ENCODE measurements at regions not wholly inside any gene's neighbourhood (a gene's known extent, or its start where the extent isn't known, plus 50 kb on each side); places are given as distances from the start of the nearest gene placed in this dataset.
"Not testable (repeated sequence)": the region's sequence is repeated elsewhere in the genome, so short reads cannot be mapped to it uniquely, and the experiment has no call there.

GRCh38 chr13:79906345-79906744 is 425.4 kb downstream of the NDFIP2 start:
- no peak for DNase-seq

DNA sequence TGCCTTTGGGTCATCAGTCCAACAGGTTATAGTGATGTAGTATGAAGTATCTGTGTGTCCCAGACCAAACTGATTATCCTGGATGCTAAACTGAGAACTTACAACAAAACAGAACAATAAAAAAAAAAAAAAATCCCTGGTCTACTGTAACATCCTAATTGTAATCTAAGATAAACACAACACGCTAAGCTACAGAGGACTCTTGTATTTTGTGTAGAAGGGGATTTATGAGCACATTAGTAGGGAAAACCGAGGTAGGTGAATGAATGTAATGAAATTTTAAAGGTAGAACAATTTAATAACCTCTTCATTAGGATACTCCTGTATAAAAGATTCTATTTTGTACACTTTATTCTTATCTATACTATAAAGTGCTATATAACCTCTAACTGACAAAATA is 424.1 kb downstream of the NDFIP2 start:
- DNase-seq, result no peak

- no peak for DNase-seq
Observed at GRCh38 chr13:79904581-79904980, 423.6 kb downstream of the NDFIP2 start.

DNA sequence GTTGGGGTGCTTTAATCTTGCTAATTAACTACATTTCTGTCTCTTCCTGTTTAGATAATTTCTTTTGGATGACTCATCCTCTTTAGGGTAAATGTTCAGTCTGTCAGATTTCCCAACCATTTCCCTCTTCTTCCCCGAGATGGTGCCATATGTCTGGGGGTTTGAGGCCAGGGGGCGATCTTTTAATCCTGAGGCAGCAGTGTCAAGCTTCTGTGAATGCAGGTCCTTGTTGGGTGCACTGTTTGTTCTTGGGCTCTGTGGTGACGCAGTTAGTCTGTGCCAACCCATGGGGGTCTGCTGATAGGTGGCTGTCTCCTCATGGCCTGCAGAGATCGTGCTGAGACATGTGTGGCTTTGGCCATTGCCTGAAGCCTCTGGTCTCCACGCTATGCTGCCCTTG is 420.4 kb downstream of the NDFIP2 start:
- no peak for DNase-seq

- DNase-seq, result no peak
Observed at GRCh38 chr13:79900356-79900755, 419.4 kb downstream of the NDFIP2 start.

DNA sequence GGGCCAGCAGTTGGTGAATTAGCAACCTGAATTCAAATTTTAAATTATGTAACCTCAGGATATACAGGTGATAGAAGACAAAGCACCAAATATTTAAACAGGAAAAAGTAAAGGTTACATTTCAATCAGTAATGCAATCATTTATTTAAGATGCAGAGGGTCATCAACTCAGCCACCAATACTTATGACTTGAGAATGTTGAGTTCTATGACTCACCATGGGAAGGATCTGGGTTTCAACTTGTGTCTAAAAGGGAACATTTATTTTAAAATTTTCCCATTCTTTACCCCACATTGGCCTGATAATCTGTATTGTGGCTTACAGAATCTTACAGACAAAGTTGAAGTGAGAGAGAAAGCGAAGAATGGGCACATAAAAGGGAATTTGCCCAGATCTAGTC is 418.0 kb downstream of the NDFIP2 start:
- DNase-seq, result no peak

- DNase-seq, result no peak
Observed at GRCh38 chr13:79898202-79898826, 417.4 kb downstream of the NDFIP2 start.

DNA sequence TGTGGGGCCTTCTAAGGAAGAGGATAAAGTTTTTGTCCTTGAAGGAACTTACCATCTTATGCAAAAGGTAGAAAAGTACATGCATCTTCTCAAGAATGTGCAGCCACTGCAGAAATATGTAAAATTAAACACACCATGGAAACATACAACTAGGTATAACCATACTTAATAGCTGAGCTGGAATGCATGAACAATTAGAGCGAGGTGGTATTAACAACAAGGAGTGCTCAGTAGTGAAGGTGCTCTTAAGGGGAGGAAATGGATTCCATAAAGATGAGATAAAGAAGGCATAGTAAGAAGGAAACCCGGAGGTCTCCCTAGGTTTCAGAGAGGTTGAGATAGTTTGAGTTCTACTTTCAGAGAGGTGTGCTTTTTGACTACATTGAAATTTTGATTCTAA is 415.9 kb downstream of the NDFIP2 start:
- no peak for DNase-seq

GRCh38 chr13:79895416-79895815 is 414.5 kb downstream of the NDFIP2 start:
- no peak for DNase-seq

GRCh38 chr13:79887278-79887677 is 406.3 kb downstream of the NDFIP2 start:
- not testable (repeated sequence) for DNase-seq

- DNase-seq, result no peak
Observed at GRCh38 chr13:79886601-79887000, 405.6 kb downstream of the NDFIP2 start.

DNA sequence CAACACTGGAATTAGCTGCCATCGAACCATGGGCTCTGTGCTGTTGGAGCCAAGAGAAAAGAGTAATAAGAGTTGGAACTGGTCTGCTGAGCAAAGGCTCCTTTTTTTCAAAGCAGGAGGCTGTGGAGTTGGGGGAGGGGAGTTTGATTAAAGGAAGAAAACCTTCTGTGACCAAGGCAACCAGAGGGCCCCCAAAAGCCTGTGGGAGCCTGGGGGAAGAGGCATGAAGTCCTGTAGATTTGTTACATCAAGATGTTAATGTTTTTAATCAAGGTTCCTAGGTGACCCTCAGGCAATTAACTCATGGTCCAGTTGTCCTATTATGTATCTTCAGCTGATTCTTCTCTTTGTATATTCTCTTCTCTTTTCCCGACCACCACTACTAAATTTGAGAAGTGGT is 403.9 kb downstream of the NDFIP2 start:
- no peak for DNase-seq

GRCh38 chr13:79883216-79883615 is 402.3 kb downstream of the NDFIP2 start:
- DNase-seq, result no peak

DNA sequence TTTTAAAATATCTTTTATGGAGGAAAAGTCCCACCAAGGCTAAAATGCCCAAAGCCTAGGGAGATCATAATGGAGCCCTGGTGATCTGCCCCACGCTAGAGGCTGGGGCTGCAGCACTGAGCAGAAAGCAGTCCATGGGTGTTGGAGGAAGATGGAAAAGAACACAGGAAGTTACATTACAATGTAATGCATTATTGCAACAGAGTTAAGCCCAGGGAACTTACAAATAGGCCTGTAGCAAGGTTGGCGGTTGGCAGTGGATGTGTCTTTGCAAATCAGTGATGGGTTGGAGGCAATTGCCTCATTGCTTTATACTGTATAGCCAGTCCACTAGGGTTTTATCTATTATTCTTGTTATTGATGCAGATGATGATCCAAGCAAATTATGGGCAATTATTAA is 399.9 kb downstream of the NDFIP2 start:
- no peak for DNase-seq

- DNase-seq, result no peak
Observed at GRCh38 chr13:79874396-79875360, 393.7 kb downstream of the NDFIP2 start.

- no peak for DNase-seq
Observed at GRCh38 chr13:79871594-79871993, 390.6 kb downstream of the NDFIP2 start.

DNA sequence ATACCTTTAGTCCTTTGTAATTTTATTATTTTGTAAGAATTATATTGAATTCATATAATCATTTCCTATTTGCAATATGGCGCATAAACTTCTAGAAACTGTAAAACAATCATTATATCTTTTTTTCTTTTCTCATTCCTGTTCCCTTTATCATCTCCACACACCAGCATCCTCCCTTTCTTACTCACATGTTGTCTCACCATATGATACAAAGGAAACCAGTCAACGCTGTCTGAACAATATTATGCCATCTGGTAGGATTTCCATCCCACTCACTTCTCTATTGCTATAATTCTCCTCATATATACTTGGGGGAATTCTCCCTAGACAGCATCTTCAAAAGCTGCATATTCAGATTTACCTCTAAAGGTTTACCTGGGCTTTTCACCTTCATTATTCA is 389.8 kb downstream of the NDFIP2 start:
- DNase-seq, result no peak

GRCh38 chr13:79870123-79870522 is 389.2 kb downstream of the NDFIP2 start:
- no peak for DNase-seq

DNA sequence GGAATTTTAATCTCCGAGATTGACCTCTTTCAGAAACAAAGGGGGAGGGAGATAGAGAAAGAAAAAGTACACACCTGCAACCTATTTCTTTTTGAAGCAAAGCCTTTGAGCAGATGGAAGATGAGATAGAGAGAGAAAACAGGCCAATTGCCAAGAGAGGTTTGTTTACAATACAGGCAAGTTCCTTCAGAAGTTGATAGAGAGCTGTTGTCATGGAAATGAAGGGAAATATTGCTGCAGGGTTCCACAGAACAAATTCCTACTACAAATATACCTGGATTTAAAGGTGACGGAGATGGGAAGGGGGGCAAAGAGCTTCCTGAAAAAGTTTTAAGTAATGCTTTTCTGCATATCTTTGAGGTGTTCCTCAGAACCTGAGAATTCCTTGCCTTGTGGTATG is 388.4 kb downstream of the NDFIP2 start:
- DNase-seq, result no peak

DNA sequence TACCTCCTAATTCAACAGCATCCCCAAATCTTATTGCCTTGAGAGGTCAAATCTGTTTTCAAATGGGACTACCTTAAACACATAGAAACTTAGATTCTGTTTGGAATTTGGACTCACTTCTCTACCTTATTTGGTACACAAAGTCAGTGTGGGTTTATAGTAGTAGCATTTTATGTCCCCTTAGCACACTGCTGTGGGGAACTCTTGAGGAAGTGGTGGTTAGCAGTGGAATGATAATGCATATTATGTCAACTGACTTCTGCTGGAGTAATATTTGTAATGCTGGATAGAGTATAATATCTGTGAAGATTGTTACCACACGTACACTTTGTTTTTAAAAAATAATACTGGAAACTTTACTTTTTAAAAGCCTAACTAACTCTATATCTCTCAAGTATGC is 386.3 kb downstream of the NDFIP2 start:
- DNase-seq, result no peak

- DNase-seq, result no peak
Observed at GRCh38 chr13:79866436-79866835, 385.5 kb downstream of the NDFIP2 start.

GRCh38 chr13:79862515-79862914 is 381.6 kb downstream of the NDFIP2 start:
- no peak for DNase-seq

DNA sequence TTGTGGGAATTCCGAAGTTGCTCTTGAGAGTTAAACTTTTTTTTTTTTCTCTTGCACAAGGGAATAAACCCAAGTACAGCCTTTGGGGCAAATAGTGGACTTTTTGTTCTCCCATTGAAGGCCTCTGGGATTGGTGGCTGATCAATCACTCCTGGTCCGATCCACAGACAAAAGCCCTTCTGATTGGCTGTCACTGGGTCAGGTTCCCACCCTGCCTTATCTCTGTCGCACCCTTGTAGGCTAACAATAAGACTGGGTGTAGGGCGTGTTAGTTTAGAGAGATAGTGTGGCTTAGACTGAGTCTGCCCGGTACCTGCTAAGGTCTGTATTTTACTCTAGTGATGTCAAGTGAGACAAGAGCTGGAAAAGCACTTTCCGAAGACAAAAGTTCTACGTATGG is 380.8 kb downstream of the NDFIP2 start:
- no peak for DNase-seq

DNA sequence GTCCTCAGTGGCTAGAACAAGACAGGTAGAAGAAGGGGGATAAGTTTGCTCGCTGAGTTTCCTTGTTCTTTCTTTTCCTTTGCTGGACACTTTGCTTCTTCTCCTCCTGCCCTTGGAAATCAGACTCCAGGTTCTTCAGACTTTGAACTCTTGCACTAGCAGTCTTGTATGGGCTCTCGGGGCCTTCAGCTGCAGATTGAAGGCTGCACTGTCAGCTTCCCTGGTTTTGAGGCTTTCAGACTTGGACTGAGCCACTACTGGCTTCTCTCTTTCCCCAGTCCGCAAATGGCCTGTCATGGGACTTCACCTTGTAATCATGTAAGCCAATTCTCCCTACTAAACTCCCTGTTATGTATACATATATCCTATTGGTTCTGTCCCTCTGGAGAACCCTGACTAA is 379.8 kb downstream of the NDFIP2 start:
- no peak for DNase-seq
